GM12878 (cell line): ENCODE measurements at regions not wholly inside any gene's neighbourhood (a gene's known extent, or its start where the extent isn't known, plus 50 kb on each side); places are given as distances from the start of the nearest gene placed in this dataset.

Experiments
- ATAC-seq: fragments of 200-7000 bp; cut with Tn5 transposase; 3 replicates; pipeline ENCODE4 v1.9.1; 2020; ENCODE audit warnings: mild to moderate bottlenecking, moderate library complexity
- BruUV-seq: library from RNA; stranded (reverse); fragments of 400-500 nt; replicated peaks from 2 replicates; lab custom pipeline; 2021; lab: Mats Ljungman, UMichigan
- CTCF ChIA-PET: fragments of 300-600 bp; sonication (Branson Sonifier 250); formaldehyde crosslinking; extraction: SDS; loops from one replicate; lab custom pipeline; 2021; ENCODE audit warnings: inconsistent platforms; lab: Yijun Ruan, JAX
- POLR2A ChIA-PET: fragments of 350-600 bp; formaldehyde crosslinking; extraction: SDS; loops from one replicate; lab custom pipeline; 2021; ENCODE audit warnings: inconsistent platforms; lab: Charles Lee
- RAD21 ChIA-PET: fragments of 300-600 bp; sonication (Branson Sonifier 250); formaldehyde crosslinking; loops from one replicate; lab custom pipeline; 2023; ENCODE audit warnings: antibody characterized with exemption; ENCODE audit not compliant: unreplicated experiment; lab: Charles Lee
- SMC1A ChIA-PET: fragments of 300-600 bp; sonication (Branson Sonifier 250); formaldehyde crosslinking; loops from one replicate; lab custom pipeline; 2023; ENCODE audit not compliant: unreplicated experiment, uncharacterized antibody; lab: Charles Lee
- DNase-seq: peaks from one replicate; pipeline ENCODE4 v3.0.0-alpha.2; 2011; ENCODE audit warnings: low read depth, low spot score
- FAIRE-seq: peaks from 3 replicates; lab custom pipeline; 2011; peaks lifted over from hg19 to GRCh38; lab: Jason Lieb, UNC
- H2AFZ ChIP-seq: 2 replicates; pipeline ENCODE4 v1.6.0; 2011; ENCODE audit warnings: low read depth, low read length, control low read depth; ENCODE audit not compliant: control insufficient read depth
- H3K27ac ChIP-seq: 2 replicates; pipeline ENCODE4 v1.5.1; 2011; ENCODE audit warnings: control low read depth; ENCODE audit not compliant: control insufficient read depth, insufficient read depth
- H3K27me3 ChIP-seq, 2 experiments: replicated peaks in 1 of 2; 2 replicates each; pipeline versions ENCODE4 v1.6.0 to v1.6.1; 2011; ENCODE audit warnings: low read length in 1 of 2; ENCODE audit not compliant: control insufficient read depth in 2 of 2, insufficient read depth in 2 of 2
- H3K36me3 ChIP-seq, 2 experiments: 2 replicates each; pipeline ENCODE4 v1.5.1; 2011; ENCODE audit warnings: low read length in 1 of 2; ENCODE audit not compliant: control insufficient read depth in 2 of 2, insufficient read depth in 2 of 2
- H3K4me1 ChIP-seq: 2 replicates; pipeline ENCODE4 v1.6.1; 2011; ENCODE audit warnings: mild to moderate bottlenecking, low read length, moderate library complexity, mixed read lengths; ENCODE audit not compliant: control insufficient read depth, insufficient read depth
- H3K4me2 ChIP-seq: 2 replicates; pipeline ENCODE4 v1.6.0; 2011; ENCODE audit warnings: control low read depth; ENCODE audit not compliant: control insufficient read depth, insufficient read depth
- H3K4me3 ChIP-seq: fragments of 200-600 bp; sonication (generic); 2 replicates; pipeline ENCODE4 v1.5.1; 2016
- H3K79me2 ChIP-seq: 2 replicates; pipeline ENCODE4 v1.6.0; 2011; ENCODE audit warnings: low read length; ENCODE audit not compliant: control insufficient read depth, insufficient read depth
- H3K9ac ChIP-seq: 2 replicates; pipeline ENCODE4 v1.8.0; 2011; ENCODE audit warnings: low read length, control low read depth, mixed read lengths; ENCODE audit not compliant: control insufficient read depth, insufficient read depth
- H3K9me3 ChIP-seq: replicated peaks from 3 replicates; pipeline ENCODE4 v1.5.1; 2011; ENCODE audit warnings: mild to moderate bottlenecking, low read length; ENCODE audit not compliant: control insufficient read depth, insufficient read depth
- H4K20me1 ChIP-seq: 2 replicates; pipeline ENCODE4 v1.6.0; 2011; ENCODE audit not compliant: control insufficient read depth, insufficient read depth
- ATF3 ChIP-seq: IDR thresholded peaks from 2 replicates; pipeline ENCODE4 v1.6.1; 2011; ENCODE audit warnings: low read depth, mild to moderate bottlenecking, low read length, moderate library complexity, borderline replicate concordance; ENCODE audit errors: extremely low read depth
- CHD2 ChIP-seq: IDR thresholded peaks from 2 replicates; pipeline ENCODE4 v1.6.1; 2011; ENCODE audit warnings: low read depth, low read length, improper control_type of control experiment, borderline replicate concordance
- CREB1 ChIP-seq: IDR thresholded peaks from 2 replicates; pipeline ENCODE4 v1.6.1; 2012; ENCODE audit warnings: low read depth, mild to moderate bottlenecking, inconsistent platforms
- FOXK2 ChIP-seq: fragments of 450-650 bp; IDR thresholded peaks from 2 replicates; pipeline ENCODE4 v1.6.1; 2017; ENCODE audit warnings: mild to moderate bottlenecking, moderate library complexity
- GABPA ChIP-seq: IDR thresholded peaks from 2 replicates; pipeline ENCODE4 v1.6.1; 2014; ENCODE audit warnings: antibody characterized with exemption, low read depth, mild to moderate bottlenecking, inconsistent platforms
- HDAC2 ChIP-seq: fragments of 200-600 bp; sonication (generic); IDR thresholded peaks from 2 replicates; pipeline ENCODE4 v1.6.1; 2017
- HDGF ChIP-seq: fragments of 450-650 bp; IDR thresholded peaks from 2 replicates; pipeline ENCODE4 v1.6.1; 2016; ENCODE audit warnings: antibody characterized with exemption
- MEF2A ChIP-seq: IDR thresholded peaks from 2 replicates; pipeline ENCODE4 v1.6.1; 2011; ENCODE audit warnings: low read depth, mild to moderate bottlenecking, low read length, moderate library complexity; ENCODE audit not compliant: insufficient read depth
- NRF1 ChIP-seq: conservative IDR thresholded peaks from 2 replicates; pipeline ENCODE4 v1.6.1; 2011; ENCODE audit warnings: mild to moderate bottlenecking, low read depth, low read length, improper control_type of control experiment
- PAX5 ChIP-seq: IDR thresholded peaks from 2 replicates; pipeline ENCODE4 v1.6.1; 2011; ENCODE audit warnings: low read depth, low read length, borderline replicate concordance
- PKNOX1 ChIP-seq: fragments of 450-650 bp; IDR thresholded peaks from 2 replicates; pipeline ENCODE4 v1.6.1; 2016; ENCODE audit warnings: mild to moderate bottlenecking
- SMC3 ChIP-seq: IDR thresholded peaks from 2 replicates; pipeline ENCODE4 v1.6.1; 2011; ENCODE audit warnings: low read length, improper control_type of control experiment, borderline replicate concordance
- SPI1 ChIP-seq: IDR thresholded peaks from 2 replicates; pipeline ENCODE4 v1.6.1; 2011; ENCODE audit warnings: low read depth, mild to moderate bottlenecking, low read length, moderate library complexity, borderline replicate concordance; ENCODE audit not compliant: insufficient read depth
- SREBF2 ChIP-seq: IDR thresholded peaks from 2 replicates; pipeline ENCODE4 v1.6.1; 2012; ENCODE audit warnings: mild to moderate bottlenecking, low read length
- SUPT20H ChIP-seq: IDR thresholded peaks from 2 replicates; pipeline ENCODE4 v1.6.1; 2011; ENCODE audit warnings: low read depth, mild to moderate bottlenecking, low read length, moderate library complexity, borderline replicate concordance; ENCODE audit not compliant: control insufficient read depth
- USF1 ChIP-seq: IDR thresholded peaks from 2 replicates; pipeline ENCODE4 v1.6.1; 2011; ENCODE audit warnings: borderline replicate concordance, low read depth, mild to moderate bottlenecking, moderate library complexity, mixed read lengths, low read length; ENCODE audit not compliant: insufficient read depth; ENCODE audit errors: extremely low read length
- ZBTB33 ChIP-seq: fragments of 450-650 bp; IDR thresholded peaks from 2 replicates; pipeline ENCODE4 v1.6.1; 2017; ENCODE audit warnings: mild to moderate bottlenecking
- ZBTB4 ChIP-seq: fragments of 450-650 bp; formaldehyde crosslinking; IDR thresholded peaks from 2 replicates; pipeline ENCODE4 v1.4.0; 2022; ENCODE audit warnings: mild to moderate bottlenecking, moderate library complexity
- ZNF384 ChIP-seq: IDR thresholded peaks from 2 replicates; pipeline ENCODE4 v1.6.1; 2012; ENCODE audit warnings: low read depth, mild to moderate bottlenecking, low read length, improper control_type of control experiment, borderline replicate concordance
- WGBS: methylation state at CpG from one replicate; pipeline ENCODE4 v1.1.6; 2016; ENCODE audit warnings: low lambda C conversion rate; ENCODE audit not compliant: insufficient replicate concordance, insufficient coverage; ENCODE audit errors: missing lambda C conversion rate; 5-methylcytosine and 5-hydroxymethylcytosine counted together
- in situ Hi-C: fragments of 300-500 bp; cut with MboI; formaldehyde crosslinking; loops from 9 replicates; pipeline ENCODE4 v1.14.3; 2018; ENCODE audit warnings: mixed read lengths
- intact Hi-C: fragments of 100-400 bp; cut with micrococcal nuclease; formaldehyde crosslinking; loops from one replicate; pipeline ENCODE4 v1.14.2; 2022; ENCODE audit not compliant: unreplicated experiment

GRCh38 chr10:64286533-64286932 is 765.3 kb downstream of the REEP3 start:
- no peak for TF ChIP-seq ZBTB33
- TF ChIP-seq ZBTB4 = no peak
- TF ChIP-seq HDAC2 = no peak
- no peak for TF ChIP-seq CHD2
- no peak for TF ChIP-seq GABPA
- TF ChIP-seq HDGF = no peak
- TF ChIP-seq SMC3 = no peak
- no peak for TF ChIP-seq PKNOX1
- TF ChIP-seq NRF1 = no peak
- TF ChIP-seq ZNF384 = no peak
- no peak for TF ChIP-seq CREB1
- TF ChIP-seq SREBF2 = no peak
- TF ChIP-seq SUPT20H = no peak
- TF ChIP-seq SPI1 = no peak
- TF ChIP-seq PAX5 = no peak
- TF ChIP-seq USF1 = no peak
- TF ChIP-seq MEF2A = no peak
- TF ChIP-seq ATF3 = no peak
- no peak for TF ChIP-seq FOXK2
- Histone ChIP-seq H3K79me2 (no peaks in the 10 kb centered on the region), H3K4me2 (no peak overlapping the region), H2AFZ (no peak overlapping the region), H3K9ac (no peak overlapping the region), H4K20me1 (no peaks in the 10 kb centered on the region), H3K36me3 (no peaks in the 10 kb centered on the region), H3K27me3 (no peaks in the 10 kb centered on the region; a peak in 1 of 4 replicates), H3K4me1 (no peaks in the 10 kb centered on the region), H3K27ac (no peak overlapping the region), H3K9me3 (no peaks in the 10 kb centered on the region), H3K4me3 (no peak overlapping the region)
- FAIRE-seq (no peak), DNase-seq (no peak), ATAC-seq (no peak)
- ChIA-PET RAD21 (no interaction called here), POLR2A (no interaction called here), CTCF (no interaction called here), SMC1A (no interaction called here)
- in situ Hi-C loops (no loop called here), intact Hi-C loops (no loop called here)
- WGBS = 22% methylated on average over 2 of the region's 2 CpGs
- no TSS peak for BruUV-seq
